ENCODE measurements at regions not wholly inside any gene's neighbourhood (a gene's known extent, or its start where the extent isn't known, plus 50 kb on each side); places are given as distances from the start of the nearest gene placed in this dataset.
"Not testable (repeated sequence)": the region's sequence is repeated elsewhere in the genome, so short reads cannot be mapped to it uniquely, and the experiment has no call there.

DNA sequence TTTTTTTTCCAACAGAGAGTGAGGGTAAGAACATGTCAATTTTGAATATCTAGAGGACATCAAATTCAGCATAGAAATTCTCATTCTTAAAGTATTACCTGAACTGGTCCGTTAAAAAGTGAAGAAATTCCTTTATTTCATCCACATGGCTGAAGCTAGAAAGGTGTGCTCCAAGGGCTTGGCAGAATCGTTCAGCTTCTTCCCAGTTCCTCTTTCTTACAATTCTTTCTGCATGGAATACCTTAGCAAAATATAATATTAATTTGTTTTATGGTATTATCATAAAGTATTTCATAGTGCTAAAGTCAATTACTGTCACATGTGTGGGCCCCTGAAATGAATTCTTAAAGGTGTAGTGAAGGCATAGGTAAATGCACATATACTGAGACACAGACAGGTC is 74.3 kb upstream of the CD302 start:
- H4K20me1 ChIP-seq (ENCODE audit: insufficient read depth, low read length): no peaks in the 10 kb centered on the region
- DNase-seq (ENCODE audit: low spot score) (no peak), FAIRE-seq (no peak), ATAC-seq (no peak)
- no peaks in the 10 kb centered on the region for H3K4me1 ChIP-seq (ENCODE audit: insufficient read depth, low read length)
- H2AFZ ChIP-seq (ENCODE audit: low read length): no peak overlapping the region
- intact Hi-C loops (cut with micrococcal nuclease; ENCODE audit: unreplicated experiment) (no loop called here), in situ Hi-C loops (cut with HindIII; ENCODE audit: extremely low pct_ligation_motif_present, low pct_unique_long_range_greater_than_20kb) (no loop called here)
- ChIA-PET CTCF (ENCODE audit: low intra/inter-chr PET ratio, low total read pairs) (no interaction called here), POLR2A (no interaction called here)
- H3K27me3 ChIP-seq (ENCODE audit: control insufficient read depth in 1 of 2, insufficient read depth in 2 of 2, low read length in 2 of 2): no peaks in the 10 kb centered on the region
- no peaks in the 10 kb centered on the region for H3K9me3 ChIP-seq (ENCODE audit: low read length)
- no peaks in the 10 kb centered on the region for H3K36me3 ChIP-seq (replicated peaks in 1 of 2; ENCODE audit: control insufficient read depth in 1 of 2, insufficient read depth in 2 of 2, low read length in 2 of 2)
- BruUV-seq (replicated peaks): no TSS peak
- no peak overlapping the region for H3K4me2 ChIP-seq (ENCODE audit: low read depth, low read length)
- no peak for TF ChIP-seq STAG1 (CRISPR knock-in tag; IDR thresholded peaks at IDR 0.05)
- no peaks in the 10 kb centered on the region for H3K79me2 ChIP-seq (ENCODE audit: insufficient read depth, low read length)
- H3K4me3 ChIP-seq (replicated peaks in 1 of 3; ENCODE audit: insufficient read depth in 1 of 3, low read depth in 2 of 3, low read length in 3 of 3): no peak overlapping the region
- H3K9ac ChIP-seq (ENCODE audit: insufficient read depth, low read depth, low read length): no peak overlapping the region
- H3K27ac ChIP-seq (ENCODE audit: extremely low read length, insufficient read depth, low read length): no peak overlapping the region
- WGBS (ENCODE audit: low lambda C conversion rate): 9% methylated on average over 2 of the region's 2 CpGs

DNA sequence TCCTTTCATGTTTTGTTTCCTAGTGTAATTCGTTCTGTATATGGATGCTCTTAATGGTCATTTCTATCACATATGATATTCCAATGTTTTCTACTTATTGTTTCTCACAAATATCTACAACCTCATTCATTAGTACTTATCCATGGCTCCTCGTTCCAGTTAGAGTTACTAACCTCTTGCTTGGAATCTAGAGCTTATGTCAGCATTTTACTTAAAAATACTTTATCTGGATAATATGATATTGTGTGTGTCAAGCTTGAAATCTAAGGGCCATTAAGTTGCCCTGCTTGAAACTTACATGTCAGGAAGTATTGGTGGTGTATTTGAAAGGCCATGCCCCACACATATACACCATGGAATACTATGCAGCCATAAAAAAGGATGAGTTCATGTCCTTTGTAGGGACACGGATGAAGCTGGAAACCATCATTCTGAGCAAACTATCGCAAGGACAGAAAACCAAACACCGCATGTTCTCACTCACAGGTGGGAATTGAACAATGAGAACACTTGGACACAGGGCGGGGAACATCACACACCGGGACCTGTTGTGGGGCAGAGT is 70.7 kb upstream of the CD302 start:
- BruUV-seq (replicated peaks); H3K27me3 ChIP-seq (ENCODE audit: control insufficient read depth in 1 of 2, insufficient read depth in 2 of 2, low read length in 2 of 2); H3K27ac ChIP-seq (ENCODE audit: extremely low read length, insufficient read depth, low read length); H3K9ac ChIP-seq (ENCODE audit: insufficient read depth, low read depth, low read length); H3K4me1 ChIP-seq (ENCODE audit: insufficient read depth, low read length); CTCF ChIA-PET (ENCODE audit: low intra/inter-chr PET ratio, low total read pairs); FAIRE-seq; ATAC-seq; DNase-seq (ENCODE audit: low spot score); POLR2A ChIA-PET; H3K9me3 ChIP-seq (ENCODE audit: low read length); H3K4me3 ChIP-seq (replicated peaks in 1 of 3; ENCODE audit: insufficient read depth in 1 of 3, low read depth in 2 of 3, low read length in 3 of 3); intact Hi-C loops (cut with micrococcal nuclease; ENCODE audit: unreplicated experiment); H3K79me2 ChIP-seq (ENCODE audit: insufficient read depth, low read length); H2AFZ ChIP-seq (ENCODE audit: low read length); in situ Hi-C loops (cut with HindIII; ENCODE audit: extremely low pct_ligation_motif_present, low pct_unique_long_range_greater_than_20kb); H3K4me2 ChIP-seq (ENCODE audit: low read depth, low read length); H4K20me1 ChIP-seq (ENCODE audit: insufficient read depth, low read length); H3K36me3 ChIP-seq (replicated peaks in 1 of 2; ENCODE audit: control insufficient read depth in 1 of 2, insufficient read depth in 2 of 2, low read length in 2 of 2): not testable (repeated sequence)
- 61% methylated on average over 7 of the region's 7 CpGs for WGBS (ENCODE audit: low lambda C conversion rate)
- TF ChIP-seq MAFK (conservative IDR thresholded peaks at IDR 0.05 in 1 of 2, IDR thresholded peaks at IDR 0.05 in 1 of 2; ENCODE audit: low read length in 2 of 2) (peak; percentile 66 to 81), MAFF (IDR thresholded peaks at IDR 0.05; ENCODE audit: low read depth, low read length) (0 out of 2 replicates have a peak, but pooled peaks have one; percentile 32)

Data from HepG2 (cell line).